ENCODE measurements at regions not wholly inside any gene's neighbourhood (a gene's known extent, or its start where the extent isn't known, plus 50 kb on each side); places are given as distances from the start of the nearest gene placed in this dataset.
"Not testable (repeated sequence)": the region's sequence is repeated elsewhere in the genome, so short reads cannot be mapped to it uniquely, and the experiment has no call there.

- H3K4me3 ChIP-seq (ENCODE audit: low read length): no peak overlapping the region
- no peak overlapping the region for H3K9ac ChIP-seq (ENCODE audit: low read length)
- H3K4me2 ChIP-seq (ENCODE audit: low read depth, low read length, poor library complexity, severe bottlenecking): no peak overlapping the region
- no peak for DNase-seq
- no peak overlapping the region for H3K27ac ChIP-seq (ENCODE audit: low read length)
- H3K9me3 ChIP-seq (ENCODE audit: low read length): no peaks in the 10 kb centered on the region
- no peaks in the 10 kb centered on the region for H3K79me2 ChIP-seq (ENCODE audit: low read length)
- no peak overlapping the region for H2AFZ ChIP-seq (ENCODE audit: low read length)
- no peaks in the 10 kb centered on the region for H4K20me1 ChIP-seq (ENCODE audit: insufficient read depth, low read depth, low read length)
- H3K4me1 ChIP-seq (ENCODE audit: low read length): no peaks in the 10 kb centered on the region
- H3K36me3 ChIP-seq (ENCODE audit: insufficient read depth, low read length): no peaks in the 10 kb centered on the region
- no peaks in the 10 kb centered on the region for H3K27me3 ChIP-seq (ENCODE audit: low read length)
- no peaks in the 10 kb centered on the region for H3K9me2 ChIP-seq (replicated peaks; ENCODE audit: insufficient read depth, low read length)
Measured at GRCh38 chr1:22207511-22208267, 64.8 kb upstream of the WNT4 start.

- Histone ChIP-seq H3K4me3 (ENCODE audit: low read length) (no peak overlapping the region), H3K4me1 (ENCODE audit: low read length) (no peaks in the 10 kb centered on the region), H3K4me2 (ENCODE audit: low read depth, low read length, poor library complexity, severe bottlenecking) (no peak overlapping the region), H2AFZ (ENCODE audit: low read length) (no peak overlapping the region), H3K9me3 (ENCODE audit: low read length) (no peaks in the 10 kb centered on the region), H3K9ac (ENCODE audit: low read length) (no peak overlapping the region), H3K27me3 (ENCODE audit: low read length) (no peaks in the 10 kb centered on the region), H3K36me3 (ENCODE audit: insufficient read depth, low read length) (no peaks in the 10 kb centered on the region), H3K79me2 (ENCODE audit: low read length) (no peaks in the 10 kb centered on the region), H3K27ac (ENCODE audit: low read length) (no peak overlapping the region), H4K20me1 (ENCODE audit: insufficient read depth, low read depth, low read length) (no peaks in the 10 kb centered on the region), H3K9me2 (replicated peaks; ENCODE audit: insufficient read depth, low read length) (no peaks in the 10 kb centered on the region)
- no peak for DNase-seq
Measured at GRCh38 chr1:22208268-22208972, 65.5 kb upstream of the WNT4 start.

- no peaks in the 10 kb centered on the region for H3K36me3 ChIP-seq (ENCODE audit: insufficient read depth, low read length)
- no peak overlapping the region for H3K9ac ChIP-seq (ENCODE audit: low read length)
- no peak overlapping the region for H3K4me3 ChIP-seq (ENCODE audit: low read length)
- H3K4me1 ChIP-seq (ENCODE audit: low read length): no peaks in the 10 kb centered on the region
- no peak overlapping the region for H2AFZ ChIP-seq (ENCODE audit: low read length)
- H3K79me2 ChIP-seq (ENCODE audit: low read length): no peaks in the 10 kb centered on the region
- no peaks in the 10 kb centered on the region for H3K27me3 ChIP-seq (ENCODE audit: low read length)
- no peak for DNase-seq
- no peaks in the 10 kb centered on the region for H3K9me3 ChIP-seq (ENCODE audit: low read length)
- H3K4me2 ChIP-seq (ENCODE audit: low read depth, low read length, poor library complexity, severe bottlenecking): no peak overlapping the region
- no peaks in the 10 kb centered on the region for H3K9me2 ChIP-seq (replicated peaks; ENCODE audit: insufficient read depth, low read length)
- no peaks in the 10 kb centered on the region for H4K20me1 ChIP-seq (ENCODE audit: insufficient read depth, low read depth, low read length)
- H3K27ac ChIP-seq (ENCODE audit: low read length): no peak overlapping the region
Measured at GRCh38 chr1:22208973-22209378, 66.1 kb upstream of the WNT4 start.

GRCh38 chr1:22210176-22210575, 67.3 kb upstream of the WNT4 start:
- Histone ChIP-seq H3K4me2 (ENCODE audit: low read depth, low read length, poor library complexity, severe bottlenecking) (no peak overlapping the region), H2AFZ (ENCODE audit: low read length) (no peak overlapping the region), H3K27ac (ENCODE audit: low read length) (no peak overlapping the region), H3K4me3 (ENCODE audit: low read length) (no peak overlapping the region), H4K20me1 (ENCODE audit: insufficient read depth, low read depth, low read length) (no peaks in the 10 kb centered on the region), H3K79me2 (ENCODE audit: low read length) (no peaks in the 10 kb centered on the region), H3K27me3 (ENCODE audit: low read length) (no peaks in the 10 kb centered on the region), H3K9me3 (ENCODE audit: low read length) (no peaks in the 10 kb centered on the region), H3K9me2 (replicated peaks; ENCODE audit: insufficient read depth, low read length) (no peaks in the 10 kb centered on the region), H3K9ac (ENCODE audit: low read length) (no peak overlapping the region), H3K36me3 (ENCODE audit: insufficient read depth, low read length) (no peaks in the 10 kb centered on the region), H3K4me1 (ENCODE audit: low read length) (no peaks in the 10 kb centered on the region)
- no peak for DNase-seq

GRCh38 chr1:22210636-22211035, 67.7 kb upstream of the WNT4 start:
- no peak overlapping the region for H3K27ac ChIP-seq (ENCODE audit: low read length)
- no peaks in the 10 kb centered on the region for H3K79me2 ChIP-seq (ENCODE audit: low read length)
- no peaks in the 10 kb centered on the region for H3K9me3 ChIP-seq (ENCODE audit: low read length)
- DNase-seq: no peak
- no peak overlapping the region for H2AFZ ChIP-seq (ENCODE audit: low read length)
- no peaks in the 10 kb centered on the region for H3K9me2 ChIP-seq (replicated peaks; ENCODE audit: insufficient read depth, low read length)
- H3K27me3 ChIP-seq (ENCODE audit: low read length): no peaks in the 10 kb centered on the region
- H3K36me3 ChIP-seq (ENCODE audit: insufficient read depth, low read length): no peaks in the 10 kb centered on the region
- H3K9ac ChIP-seq (ENCODE audit: low read length): no peak overlapping the region
- H3K4me2 ChIP-seq (ENCODE audit: low read depth, low read length, poor library complexity, severe bottlenecking): no peak overlapping the region
- H4K20me1 ChIP-seq (ENCODE audit: insufficient read depth, low read depth, low read length): no peaks in the 10 kb centered on the region
- no peak overlapping the region for H3K4me3 ChIP-seq (ENCODE audit: low read length)
- H3K4me1 ChIP-seq (ENCODE audit: low read length): no peaks in the 10 kb centered on the region

- not testable (repeated sequence) for H3K9ac ChIP-seq (ENCODE audit: low read length); H4K20me1 ChIP-seq (ENCODE audit: insufficient read depth, low read depth, low read length); H3K4me2 ChIP-seq (ENCODE audit: low read depth, low read length, poor library complexity, severe bottlenecking); H3K36me3 ChIP-seq (ENCODE audit: insufficient read depth, low read length); H3K27me3 ChIP-seq (ENCODE audit: low read length); H3K4me3 ChIP-seq (ENCODE audit: low read length); H2AFZ ChIP-seq (ENCODE audit: low read length); H3K9me2 ChIP-seq (replicated peaks; ENCODE audit: insufficient read depth, low read length); H3K4me1 ChIP-seq (ENCODE audit: low read length); H3K27ac ChIP-seq (ENCODE audit: low read length); H3K9me3 ChIP-seq (ENCODE audit: low read length); H3K79me2 ChIP-seq (ENCODE audit: low read length); DNase-seq
Measured at GRCh38 chr1:22211459-22211858, 68.6 kb upstream of the WNT4 start.

- Histone ChIP-seq H2AFZ (ENCODE audit: low read length) (no peak overlapping the region), H3K9me3 (ENCODE audit: low read length) (no peaks in the 10 kb centered on the region), H4K20me1 (ENCODE audit: insufficient read depth, low read depth, low read length) (no peaks in the 10 kb centered on the region), H3K36me3 (ENCODE audit: insufficient read depth, low read length) (no peaks in the 10 kb centered on the region), H3K4me2 (ENCODE audit: low read depth, low read length, poor library complexity, severe bottlenecking) (no peak overlapping the region), H3K27me3 (ENCODE audit: low read length) (no peaks in the 10 kb centered on the region), H3K4me3 (ENCODE audit: low read length) (no peak overlapping the region), H3K4me1 (ENCODE audit: low read length) (no peaks in the 10 kb centered on the region), H3K9ac (ENCODE audit: low read length) (no peak overlapping the region), H3K9me2 (replicated peaks; ENCODE audit: insufficient read depth, low read length) (no peaks in the 10 kb centered on the region), H3K27ac (ENCODE audit: low read length) (no peak overlapping the region), H3K79me2 (ENCODE audit: low read length) (no peaks in the 10 kb centered on the region)
- DNase-seq: no peak
Measured at GRCh38 chr1:22212400-22213233, 69.7 kb upstream of the WNT4 start.

GRCh38 chr1:22216210-22216883, 73.5 kb upstream of the WNT4 start:
- H3K27ac ChIP-seq (ENCODE audit: low read length): no peak overlapping the region
- H3K4me3 ChIP-seq (ENCODE audit: low read length): no peak overlapping the region
- H3K9ac ChIP-seq (ENCODE audit: low read length): no peak overlapping the region
- no peaks in the 10 kb centered on the region for H3K36me3 ChIP-seq (ENCODE audit: insufficient read depth, low read length)
- H3K4me1 ChIP-seq (ENCODE audit: low read length): no peaks in the 10 kb centered on the region
- H3K79me2 ChIP-seq (ENCODE audit: low read length): no peaks in the 10 kb centered on the region
- no peaks in the 10 kb centered on the region for H4K20me1 ChIP-seq (ENCODE audit: insufficient read depth, low read depth, low read length)
- H3K9me3 ChIP-seq (ENCODE audit: low read length): no peaks in the 10 kb centered on the region
- no peaks in the 10 kb centered on the region for H3K27me3 ChIP-seq (ENCODE audit: low read length)
- H3K9me2 ChIP-seq (replicated peaks; ENCODE audit: insufficient read depth, low read length): no peaks in the 10 kb centered on the region
- no peak overlapping the region for H2AFZ ChIP-seq (ENCODE audit: low read length)
- DNase-seq: no peak
- no peak overlapping the region for H3K4me2 ChIP-seq (ENCODE audit: low read depth, low read length, poor library complexity, severe bottlenecking)
